ENCODE measurements at regions not wholly inside any gene's neighbourhood (a gene's known extent, or its start where the extent isn't known, plus 50 kb on each side); places are given as distances from the start of the nearest gene placed in this dataset.
A peak's percentile ranks its signal among the peaks of the same experiment; 100 is the strongest.
"Not testable (repeated sequence)": the region's sequence is repeated elsewhere in the genome, so short reads cannot be mapped to it uniquely, and the experiment has no call there.

- not testable (repeated sequence) for H3K9me3 ChIP-seq (ENCODE audit: control insufficient read depth, low read length, poor library complexity, severe bottlenecking); DNase-seq; H3K4me3 Mint-ChIP-seq; H3K36me3 Mint-ChIP-seq (ENCODE audit: low read depth); H3K27me3 Mint-ChIP-seq; H3K4me1 Mint-ChIP-seq; ATAC-seq; H3K27ac Mint-ChIP-seq
Measured at GRCh38 chr10:42227859-42228258, 410.5 kb downstream of the ZNF33B start.

DNA sequence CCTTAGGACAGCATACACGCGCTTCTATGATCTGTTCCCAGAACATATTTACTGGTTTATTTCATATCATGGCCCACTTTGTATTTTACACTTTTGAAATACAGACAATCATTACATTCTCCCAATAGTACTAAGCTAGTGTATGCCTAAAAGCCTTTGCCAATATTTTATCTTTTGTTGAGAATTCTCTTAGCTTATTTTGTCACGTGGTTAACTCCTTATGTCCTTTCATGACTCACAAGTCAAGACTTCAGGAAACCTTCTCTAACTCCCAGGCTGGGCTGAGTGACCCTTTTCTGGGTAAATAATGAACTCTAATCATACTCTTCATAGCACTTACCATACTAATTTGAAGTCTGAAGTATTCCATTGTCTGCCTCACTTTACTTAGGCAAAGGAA, 444.8 kb downstream of the ZNF33B start:
- not testable (repeated sequence) for ATAC-seq; H3K36me3 Mint-ChIP-seq (ENCODE audit: low read depth); H3K4me1 Mint-ChIP-seq

DNA sequence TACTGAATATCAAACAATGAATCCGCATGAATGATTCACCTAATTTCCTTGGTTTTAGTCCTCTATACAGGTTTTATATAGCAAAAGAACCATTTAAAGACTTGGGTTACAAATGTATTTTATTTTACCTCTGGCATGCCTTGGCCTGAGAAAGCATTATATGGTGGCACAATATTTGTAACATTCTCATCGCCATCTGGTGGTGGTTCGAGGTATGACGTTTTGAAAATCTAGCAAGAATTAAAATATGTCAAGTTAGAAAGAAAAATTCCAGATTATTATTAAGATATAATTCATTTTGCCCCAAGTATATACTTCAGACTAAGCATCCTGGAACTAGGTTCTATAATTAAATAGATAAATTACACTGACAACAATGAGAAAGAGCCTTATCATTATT, 445.9 kb downstream of the ZNF33B start:
- H3K27me3 Mint-ChIP-seq, result peaks cover 27% of the 10 kb centered on the region
- not testable (repeated sequence) for ATAC-seq; H3K4me3 Mint-ChIP-seq; H3K4me1 Mint-ChIP-seq; H3K36me3 Mint-ChIP-seq (ENCODE audit: low read depth); DNase-seq; H3K27ac Mint-ChIP-seq; H3K9me3 ChIP-seq (ENCODE audit: control insufficient read depth, low read length, poor library complexity, severe bottlenecking)

More for the DNA sequence above, 444.8 kb downstream of the ZNF33B start:
- not testable (repeated sequence) for DNase-seq; H3K27ac Mint-ChIP-seq; H3K4me3 Mint-ChIP-seq; H3K9me3 ChIP-seq (ENCODE audit: control insufficient read depth, low read length, poor library complexity, severe bottlenecking)
- H3K27me3 Mint-ChIP-seq, result peaks cover 27% of the 10 kb centered on the region

DNA sequence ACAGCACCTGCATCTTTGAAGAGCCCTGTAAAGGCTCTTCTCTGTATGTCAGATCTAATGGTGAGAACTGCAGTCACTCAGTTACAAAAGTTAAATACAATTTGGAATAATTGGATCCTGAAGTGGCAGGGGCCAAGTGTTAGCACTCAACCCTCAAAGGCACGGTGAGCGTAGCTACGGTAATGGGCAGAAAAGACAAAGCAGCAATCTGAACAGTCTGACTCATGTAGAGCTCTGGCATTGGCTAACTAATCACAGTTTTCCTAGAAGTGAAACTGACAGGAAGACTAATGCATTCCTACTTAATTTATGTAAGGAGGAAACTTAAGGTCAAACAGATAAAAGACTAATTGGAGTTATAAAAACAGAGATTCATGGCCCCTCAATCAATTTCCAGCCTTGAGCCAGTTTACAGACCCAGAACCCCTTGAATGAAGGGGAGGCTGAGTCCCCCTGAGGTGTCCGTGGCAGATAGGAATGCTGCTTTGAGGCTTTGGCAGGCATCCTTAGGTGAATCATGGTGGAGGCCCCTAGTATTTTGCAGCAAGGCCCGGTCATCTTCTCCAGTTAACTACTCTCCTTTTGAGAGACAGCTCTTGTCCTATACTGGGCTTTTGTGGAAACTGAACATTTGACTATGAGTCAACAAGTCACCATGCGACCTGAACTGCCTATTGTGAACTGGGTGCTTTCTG, 450.7 kb downstream of the ZNF33B start:
- not testable (repeated sequence) for H3K27ac Mint-ChIP-seq; ATAC-seq; H3K4me3 Mint-ChIP-seq; H3K9me3 ChIP-seq (ENCODE audit: control insufficient read depth, low read length, poor library complexity, severe bottlenecking); DNase-seq; H3K36me3 Mint-ChIP-seq (ENCODE audit: low read depth); H3K4me1 Mint-ChIP-seq
- H3K27me3 Mint-ChIP-seq, result peaks cover 17% of the 10 kb centered on the region

DNA sequence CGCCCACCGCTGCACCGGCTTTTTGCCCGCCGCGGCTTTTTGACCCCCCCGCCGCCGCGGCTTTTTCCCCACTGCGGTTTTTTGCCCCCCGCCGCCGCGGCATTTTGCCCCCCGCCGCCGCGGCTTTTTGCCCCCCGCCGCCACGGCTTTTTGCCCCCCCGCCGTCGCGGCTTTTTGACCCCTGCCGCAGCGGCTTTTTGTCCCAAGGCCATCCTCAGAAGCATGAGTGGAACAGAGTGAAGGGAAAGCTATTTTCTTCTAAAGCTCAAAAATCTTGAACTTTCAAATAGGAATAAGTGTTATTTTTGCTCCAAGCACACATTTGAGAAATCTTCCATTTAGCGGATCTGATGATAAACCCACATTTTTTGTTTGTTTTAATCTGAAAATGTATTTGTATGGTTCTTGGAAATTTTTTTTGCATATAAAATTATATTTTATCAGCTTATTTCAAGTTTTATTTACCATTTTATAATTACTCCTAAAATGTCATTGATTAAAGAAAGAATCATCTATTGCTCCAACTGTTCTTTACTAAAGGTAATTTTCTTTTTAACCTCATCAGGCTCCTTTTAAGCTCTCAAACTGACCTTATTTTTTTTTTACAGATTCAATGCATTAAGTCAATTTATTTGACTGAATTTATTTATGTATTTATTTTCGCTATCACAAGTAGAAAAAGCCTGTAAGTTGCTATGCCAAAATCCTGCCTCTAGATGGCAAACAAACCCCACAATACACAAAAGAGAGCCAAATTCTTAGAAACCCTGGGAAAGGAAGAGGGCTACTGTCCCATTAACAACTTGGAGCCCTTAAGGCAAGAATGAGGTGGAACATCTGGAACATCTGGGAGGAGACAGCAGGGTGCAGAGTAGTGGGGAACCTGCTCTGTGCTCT, 460.3 kb downstream of the ZNF33B start:
- H3K4me1 Mint-ChIP-seq; H3K36me3 Mint-ChIP-seq (ENCODE audit: low read depth); H3K9me3 ChIP-seq (ENCODE audit: control insufficient read depth, low read length, poor library complexity, severe bottlenecking); ATAC-seq; DNase-seq: not testable (repeated sequence)
- H3K27me3 Mint-ChIP-seq, result peaks cover 44% of the 10 kb centered on the region
- H3K27ac Mint-ChIP-seq, result peak overlapping the region; percentile 65
- H3K4me3 Mint-ChIP-seq, result peak overlapping the region; percentile 75

DNA sequence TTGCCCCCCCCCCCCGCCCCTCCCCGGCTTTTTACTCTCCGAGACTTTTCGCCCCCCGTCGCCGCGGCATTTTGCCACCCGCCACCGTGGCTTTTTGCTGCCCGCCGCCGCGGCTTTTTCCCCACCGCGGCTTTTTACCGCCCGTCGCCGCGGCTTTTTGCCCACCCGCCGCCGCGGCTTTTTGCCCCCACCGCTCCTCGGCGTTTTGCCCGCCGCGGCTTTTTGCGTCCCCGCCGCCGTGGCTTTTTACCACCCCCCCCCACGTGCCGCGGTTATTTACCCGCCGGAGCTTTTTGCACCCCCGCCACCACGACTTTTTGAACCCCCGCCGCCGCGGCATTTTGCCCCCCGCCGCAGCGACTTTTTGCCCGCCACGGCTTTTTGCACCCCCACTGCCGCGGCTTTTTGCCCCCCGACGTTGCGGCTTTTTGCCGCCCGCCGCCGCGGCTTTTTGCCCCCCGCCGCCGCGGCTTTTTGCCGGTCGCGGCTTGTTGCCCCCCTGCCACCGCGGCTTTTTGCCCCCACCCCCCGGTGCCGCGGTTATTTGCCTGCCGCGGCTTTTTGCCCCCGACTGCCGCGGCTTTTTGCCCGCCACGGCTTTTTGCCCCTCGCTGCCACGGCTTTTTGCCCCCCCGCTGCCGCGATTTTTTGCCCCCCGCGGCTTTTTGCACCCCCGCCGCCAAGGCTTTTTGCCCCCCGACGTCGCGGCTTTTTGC, 461.1 kb downstream of the ZNF33B start:
- H3K27me3 Mint-ChIP-seq, result peaks cover 40% of the 10 kb centered on the region
- H3K36me3 Mint-ChIP-seq (ENCODE audit: low read depth), result peaks cover 6% of the 10 kb centered on the region
- no peak overlapping the region for H3K27ac Mint-ChIP-seq
- no peaks in the 10 kb centered on the region for H3K9me3 ChIP-seq (ENCODE audit: control insufficient read depth, low read length, poor library complexity, severe bottlenecking)
- peak in 1 of 3 donors; percentile 8 for DNase-seq
- ATAC-seq, result no peak
- peaks cover 2% of the 10 kb centered on the region for H3K4me1 Mint-ChIP-seq
- H3K4me3 Mint-ChIP-seq, result peak overlapping the region; percentile 75

DNA sequence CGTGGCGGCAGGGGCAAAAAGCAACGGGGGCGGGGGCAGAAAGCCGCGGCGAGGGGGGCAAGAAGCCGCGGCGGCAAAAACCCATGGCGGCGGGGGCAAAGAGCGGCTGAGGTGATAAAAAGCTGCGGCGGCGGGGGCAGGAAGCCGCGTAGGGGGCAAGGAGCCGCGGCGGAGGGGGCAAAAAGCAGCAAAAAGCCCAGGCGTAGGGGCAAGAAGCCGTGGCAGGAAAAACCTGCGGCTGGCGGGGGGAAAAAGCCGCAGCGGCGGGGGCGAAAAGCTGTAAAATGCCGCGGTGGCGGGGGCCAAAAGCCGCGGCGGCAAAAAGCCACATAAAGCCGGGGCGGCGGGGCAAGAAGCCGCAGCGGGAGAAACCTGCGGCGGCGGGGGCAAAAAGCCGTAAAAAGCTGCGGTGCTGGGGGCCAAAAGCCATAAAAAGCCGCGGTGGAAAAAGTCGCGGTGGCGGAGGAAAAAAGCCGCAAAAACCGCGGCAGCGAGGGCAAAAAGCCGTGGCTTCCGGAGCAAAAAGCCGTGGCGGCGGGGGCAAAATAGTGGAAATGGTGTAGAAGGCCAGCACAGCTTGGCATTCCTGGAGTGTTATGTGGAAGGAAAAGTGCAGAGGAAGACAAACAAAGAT, 487.8 kb downstream of the ZNF33B start:
- H3K4me1 Mint-ChIP-seq, result no peaks in the 10 kb centered on the region
- H3K27ac Mint-ChIP-seq, result no peak overlapping the region
- H3K4me3 Mint-ChIP-seq, result no peak overlapping the region

DNA sequence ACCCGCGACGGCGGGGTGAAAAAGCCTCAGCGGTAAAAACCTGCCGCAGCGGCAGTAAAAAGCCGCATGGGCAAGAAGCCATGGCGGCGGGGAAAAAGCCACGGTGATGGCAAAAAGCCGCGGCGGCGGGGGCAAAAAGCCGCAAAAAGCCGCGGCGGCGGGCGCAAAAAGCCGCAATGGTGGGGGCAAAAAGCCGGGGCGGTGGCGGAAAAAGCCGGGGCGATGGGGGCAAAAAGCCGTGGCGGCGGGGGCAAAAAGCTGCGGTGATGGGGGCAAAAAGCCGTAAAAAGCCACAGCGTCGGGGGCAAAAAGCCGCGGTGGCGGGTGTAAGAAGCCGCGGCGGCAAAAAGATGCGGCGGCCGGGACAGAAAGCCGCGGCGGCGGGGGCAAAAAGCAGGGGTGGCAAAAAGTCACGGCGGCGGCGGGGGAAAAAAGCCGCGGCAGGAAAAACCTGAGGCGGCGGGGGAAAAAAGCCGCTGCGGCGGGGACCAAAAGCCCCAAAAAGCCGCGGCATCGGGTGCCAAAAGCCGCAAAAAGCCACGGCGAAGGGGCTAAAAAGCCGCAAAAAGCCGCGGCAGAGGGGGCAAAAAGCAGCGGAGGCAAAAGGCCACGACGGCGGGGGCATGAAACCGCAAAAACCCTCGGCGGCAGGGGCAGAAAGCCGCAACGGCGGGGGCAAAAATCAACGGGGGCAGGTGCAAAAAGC, 488.5 kb downstream of the ZNF33B start:
- Mint-ChIP-seq H3K4me1 (no peaks in the 10 kb centered on the region), H3K4me3 (no peak overlapping the region), H3K27me3 (no peaks in the 10 kb centered on the region), H3K36me3 (ENCODE audit: low read depth) (no peaks in the 10 kb centered on the region), H3K27ac (no peak overlapping the region)
- no peak for DNase-seq
- no peak for ATAC-seq
- H3K9me3 ChIP-seq (ENCODE audit: control insufficient read depth, low read length, poor library complexity, severe bottlenecking), result no peaks in the 10 kb centered on the region

More for the DNA sequence above, 487.8 kb downstream of the ZNF33B start:
- no peaks in the 10 kb centered on the region for H3K36me3 Mint-ChIP-seq (ENCODE audit: low read depth)
- DNase-seq, result no peak
- H3K27me3 Mint-ChIP-seq, result no peaks in the 10 kb centered on the region
- no peak for ATAC-seq
- no peaks in the 10 kb centered on the region for H3K9me3 ChIP-seq (ENCODE audit: control insufficient read depth, low read length, poor library complexity, severe bottlenecking)

- H3K9me3 ChIP-seq (ENCODE audit: control insufficient read depth, low read length, poor library complexity, severe bottlenecking), result no peaks in the 10 kb centered on the region
- no peaks in the 10 kb centered on the region for H3K4me1 Mint-ChIP-seq
- no peaks in the 10 kb centered on the region for H3K27me3 Mint-ChIP-seq
- no peaks in the 10 kb centered on the region for H3K36me3 Mint-ChIP-seq (ENCODE audit: low read depth)
- no peak overlapping the region for H3K4me3 Mint-ChIP-seq
- DNase-seq (peak in 1 of 3 donors; percentile 10), ATAC-seq (no peak)
- H3K27ac Mint-ChIP-seq, result no peak overlapping the region
Measured at GRCh38 chr10:42149027-42149700, 489.2 kb downstream of the ZNF33B start.

- H3K27ac Mint-ChIP-seq; H3K4me1 Mint-ChIP-seq; ATAC-seq; H3K9me3 ChIP-seq (ENCODE audit: control insufficient read depth, low read length, poor library complexity, severe bottlenecking); H3K27me3 Mint-ChIP-seq; H3K36me3 Mint-ChIP-seq (ENCODE audit: low read depth); H3K4me3 Mint-ChIP-seq; DNase-seq: not testable (repeated sequence)
Measured at GRCh38 chr10:42146165-42146564, 492.2 kb downstream of the ZNF33B start.

- not testable (repeated sequence) for H3K9me3 ChIP-seq (ENCODE audit: control insufficient read depth, low read length, poor library complexity, severe bottlenecking); H3K27ac Mint-ChIP-seq; H3K36me3 Mint-ChIP-seq (ENCODE audit: low read depth); H3K27me3 Mint-ChIP-seq; H3K4me3 Mint-ChIP-seq; ATAC-seq; DNase-seq; H3K4me1 Mint-ChIP-seq
Measured at GRCh38 chr10:42138023-42138422, 500.3 kb downstream of the ZNF33B start.

- no peak overlapping the region for H3K27ac Mint-ChIP-seq
- H3K27me3 Mint-ChIP-seq, result no peaks in the 10 kb centered on the region
- H3K4me3 Mint-ChIP-seq, result no peak overlapping the region
- H3K36me3 Mint-ChIP-seq (ENCODE audit: low read depth), result no peaks in the 10 kb centered on the region
- no peak for ATAC-seq
- DNase-seq, result no peak
- no peaks in the 10 kb centered on the region for H3K9me3 ChIP-seq (ENCODE audit: control insufficient read depth, low read length, poor library complexity, severe bottlenecking)
- no peaks in the 10 kb centered on the region for H3K4me1 Mint-ChIP-seq
Measured at GRCh38 chr10:42113158-42113450, 525.3 kb downstream of the ZNF33B start.

Measured in T-helper 17 cell (primary cell).